ENCODE measurements at regions not wholly inside any gene's neighbourhood (a gene's known extent, or its start where the extent isn't known, plus 50 kb on each side); places are given as distances from the start of the nearest gene placed in this dataset.
"Not testable (repeated sequence)": the region's sequence is repeated elsewhere in the genome, so short reads cannot be mapped to it uniquely, and the experiment has no call there.

DNA sequence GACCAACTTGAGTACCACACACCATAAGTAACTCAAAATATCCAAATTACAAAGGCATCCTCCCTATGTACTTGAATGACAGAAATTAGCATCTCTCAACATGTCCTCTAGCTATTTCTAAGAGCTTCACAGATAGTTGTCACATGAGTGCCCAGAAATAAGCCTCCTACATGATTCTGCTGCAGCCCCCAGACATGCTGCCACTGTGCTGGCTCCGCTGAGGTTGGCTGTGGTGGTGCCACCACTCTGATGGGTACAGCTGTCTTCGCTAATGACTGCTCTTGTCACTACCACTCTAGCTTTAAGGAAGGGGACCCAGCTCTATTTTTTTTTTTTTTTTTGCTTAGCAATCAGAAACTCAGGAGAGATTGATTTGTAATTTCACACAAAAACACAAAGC is 256.0 kb downstream of the GRXCR1 start:
- no peak for DNase-seq (ENCODE audit: low spot score)
- Histone ChIP-seq H3K27me3 (replicated peaks; ENCODE audit: insufficient read depth) (no peaks in the 10 kb centered on the region), H3K27ac (no peak overlapping the region), H3K4me1 (ENCODE audit: control insufficient read depth in 1 of 2, low read depth in 2 of 2) (no peaks in the 10 kb centered on the region), H3K9me3 (no peaks in the 10 kb centered on the region), H3K36me3 (no peaks in the 10 kb centered on the region), H3K4me3 (no peak overlapping the region)
- no peak for ATAC-seq (ENCODE audit: insufficient number of reproducible peaks, low FRiP score, low read depth)
- TF ChIP-seq CTCF (IDR thresholded peaks at IDR 0.05) = no peak

DNA sequence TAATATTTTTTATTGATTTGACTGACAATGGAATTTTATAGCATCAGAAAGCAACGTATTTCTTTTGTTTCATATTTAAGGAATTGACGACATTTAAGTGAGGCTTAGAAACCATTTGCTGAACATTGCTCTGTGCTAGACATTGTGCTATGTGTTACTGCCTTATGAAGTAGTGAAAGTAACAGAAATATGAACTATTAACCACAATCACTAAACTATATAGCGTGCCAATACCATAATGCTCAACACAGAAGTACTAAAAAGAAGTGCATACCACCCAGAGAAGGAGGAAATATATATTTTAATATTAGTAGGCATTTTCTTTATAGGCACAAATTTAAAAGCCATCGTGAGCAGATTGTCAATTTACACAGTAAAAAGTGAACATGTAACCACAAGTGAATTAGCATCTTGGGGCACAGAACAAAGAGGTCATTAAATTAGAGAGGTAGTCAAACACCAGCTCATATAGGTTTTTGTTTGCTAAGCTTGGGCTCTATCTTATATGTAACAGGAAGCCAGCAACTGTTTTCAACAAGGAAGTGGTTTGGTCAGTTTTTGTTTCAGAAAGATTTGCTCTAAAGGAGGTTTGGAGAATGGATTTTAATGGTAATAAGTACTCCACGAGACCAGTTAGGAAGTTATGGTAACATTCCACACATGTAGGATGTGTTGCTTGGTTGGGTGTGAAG is 270.7 kb downstream of the GRXCR1 start:
- Histone ChIP-seq H3K36me3 (no peaks in the 10 kb centered on the region), H3K27ac (no peak overlapping the region), H3K27me3 (replicated peaks; ENCODE audit: insufficient read depth) (no peaks in the 10 kb centered on the region), H3K4me3 (no peak overlapping the region), H3K4me1 (ENCODE audit: control insufficient read depth in 1 of 2, low read depth in 2 of 2) (no peaks in the 10 kb centered on the region), H3K9me3 (no peaks in the 10 kb centered on the region)
- ATAC-seq (ENCODE audit: insufficient number of reproducible peaks, low FRiP score, low read depth) (no peak), DNase-seq (ENCODE audit: low spot score) (no peak)
- no peak for TF ChIP-seq CTCF (IDR thresholded peaks at IDR 0.05)

GRCh38 chr4:43189741-43190140 is 297.2 kb downstream of the GRXCR1 start:
- Histone ChIP-seq H3K4me3 (no peak overlapping the region), H3K9me3 (no peaks in the 10 kb centered on the region), H3K27ac (no peak overlapping the region), H3K36me3 (no peaks in the 10 kb centered on the region), H3K4me1 (ENCODE audit: control insufficient read depth in 1 of 2, low read depth in 2 of 2) (no peaks in the 10 kb centered on the region), H3K27me3 (replicated peaks; ENCODE audit: insufficient read depth) (no peaks in the 10 kb centered on the region)
- no peak for TF ChIP-seq CTCF (IDR thresholded peaks at IDR 0.05)
- no peak for ATAC-seq (ENCODE audit: insufficient number of reproducible peaks, low FRiP score, low read depth)
- no peak for DNase-seq (ENCODE audit: low spot score)

- H3K4me3 ChIP-seq; DNase-seq (ENCODE audit: low spot score); ATAC-seq (ENCODE audit: insufficient number of reproducible peaks, low FRiP score, low read depth); H3K27ac ChIP-seq; H3K36me3 ChIP-seq; H3K4me1 ChIP-seq (ENCODE audit: control insufficient read depth in 1 of 2, low read depth in 2 of 2); H3K9me3 ChIP-seq; H3K27me3 ChIP-seq (replicated peaks; ENCODE audit: insufficient read depth): not testable (repeated sequence)
These were observed 320.1 kb downstream of the GRXCR1 start for GRCh38 chr4:43212576-43212975.

DNA sequence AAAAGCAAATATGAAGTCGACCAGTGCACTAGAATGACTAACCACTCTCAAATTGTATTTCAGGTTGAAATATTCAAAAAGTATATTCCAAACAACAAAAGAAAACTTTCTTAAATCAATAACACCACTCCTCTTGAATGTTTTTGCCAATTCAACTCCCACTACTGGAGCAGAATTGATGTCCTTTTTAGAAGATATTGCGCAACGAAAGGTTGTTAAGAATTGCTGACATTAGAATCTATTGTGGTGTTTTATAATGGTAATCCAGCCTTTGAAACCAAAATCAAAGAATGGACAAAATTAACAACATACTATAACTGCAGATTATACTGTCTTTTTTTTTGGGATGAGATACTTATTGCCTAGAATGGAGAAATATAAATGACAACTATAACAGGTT is 331.3 kb downstream of the GRXCR1 start:
- DNase-seq (ENCODE audit: low spot score) = no peak
- no peak overlapping the region for H3K4me3 ChIP-seq
- H3K27me3 ChIP-seq (replicated peaks; ENCODE audit: insufficient read depth) = no peaks in the 10 kb centered on the region
- H3K36me3 ChIP-seq = no peaks in the 10 kb centered on the region
- H3K27ac ChIP-seq = no peak overlapping the region
- no peaks in the 10 kb centered on the region for H3K4me1 ChIP-seq (ENCODE audit: control insufficient read depth in 1 of 2, low read depth in 2 of 2)
- H3K9me3 ChIP-seq = no peaks in the 10 kb centered on the region
- TF ChIP-seq CTCF (IDR thresholded peaks at IDR 0.05) = no peak
- ATAC-seq (ENCODE audit: insufficient number of reproducible peaks, low FRiP score, low read depth) = no peak

DNA sequence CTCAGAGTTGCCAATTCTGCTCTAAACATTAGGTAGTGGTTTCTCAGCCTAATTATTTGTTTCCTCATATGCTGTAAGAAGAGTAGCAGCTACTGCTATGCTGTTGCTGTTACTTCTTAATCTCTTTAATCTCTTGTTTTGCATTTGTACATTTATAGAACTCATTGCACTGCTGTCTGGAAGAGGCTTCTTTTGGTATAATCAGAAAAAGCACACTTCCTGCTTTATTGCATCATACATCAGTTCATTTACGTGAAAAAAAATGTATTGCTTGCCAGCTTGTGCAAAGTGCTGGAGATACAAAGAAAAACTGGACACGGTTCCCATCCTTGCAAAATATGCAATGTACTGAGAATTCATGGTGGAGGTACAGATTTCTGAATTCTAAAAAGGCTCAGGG is 332.0 kb downstream of the GRXCR1 start:
- H3K27me3 ChIP-seq (replicated peaks; ENCODE audit: insufficient read depth) = no peaks in the 10 kb centered on the region
- no peak overlapping the region for H3K4me3 ChIP-seq
- no peak for TF ChIP-seq CTCF (IDR thresholded peaks at IDR 0.05)
- ATAC-seq (ENCODE audit: insufficient number of reproducible peaks, low FRiP score, low read depth) (no peak), DNase-seq (ENCODE audit: low spot score) (no peak)
- no peak overlapping the region for H3K27ac ChIP-seq
- no peaks in the 10 kb centered on the region for H3K4me1 ChIP-seq (ENCODE audit: control insufficient read depth in 1 of 2, low read depth in 2 of 2)
- no peaks in the 10 kb centered on the region for H3K36me3 ChIP-seq
- no peaks in the 10 kb centered on the region for H3K9me3 ChIP-seq
